OCI-LY7 (cell line): ENCODE measurements at regions not wholly inside any gene's neighbourhood (a gene's known extent, or its start where the extent isn't known, plus 50 kb on each side); places are given as distances from the start of the nearest gene placed in this dataset.

Experiments
- CTCF ChIP-seq: fragments of 200-600 bp; sonication (generic); conservative IDR thresholded peaks from 2 replicates; pipeline ENCODE4 v1.5.1; 2014; ENCODE audit warnings: mild to moderate bottlenecking, antibody characterized with exemption, low read length, moderate library complexity, mixed read lengths
- EZH2phosphoT487 ChIP-seq: fragments of 200-600 bp; sonication (generic); IDR thresholded peaks from 2 replicates; pipeline ENCODE4 v1.6.1; 2018; ENCODE audit warnings: low read depth, borderline replicate concordance, mild to moderate bottlenecking, mixed run types, antibody characterized with exemption, low read length, moderate library complexity, mixed read lengths

GRCh38 chr5:143757116-143757515 is 54.8 kb upstream of the HMHB1 start:
- TF ChIP-seq CTCF, result no peak
- no peak for TF ChIP-seq EZH2phosphoT487
